Choroid plexus epithelial cell (primary cell): ENCODE measurements at regions not wholly inside any gene's neighbourhood (a gene's known extent, or its start where the extent isn't known, plus 50 kb on each side); places are given as distances from the start of the nearest gene placed in this dataset.

Experiments
- DNase-seq: peaks from one replicate; pipeline ENCODE4 v3.0.0-alpha.2; 2010; ENCODE audit warnings: low read depth
- H3K4me3 ChIP-seq: 2 replicates; pipeline ENCODE4 v1.5.1; 2011; ENCODE audit warnings: low read depth, mild to moderate bottlenecking, control low read depth, low read length, moderate library complexity
- TF ChIP-seq, protein P1 (sequence below): conservative IDR thresholded peaks from 2 replicates; pipeline ENCODE4 v1.5.1; 2011; ENCODE audit warnings: low read depth, mild to moderate bottlenecking, control low read depth, inconsistent platforms, low read length, moderate library complexity

DNA sequence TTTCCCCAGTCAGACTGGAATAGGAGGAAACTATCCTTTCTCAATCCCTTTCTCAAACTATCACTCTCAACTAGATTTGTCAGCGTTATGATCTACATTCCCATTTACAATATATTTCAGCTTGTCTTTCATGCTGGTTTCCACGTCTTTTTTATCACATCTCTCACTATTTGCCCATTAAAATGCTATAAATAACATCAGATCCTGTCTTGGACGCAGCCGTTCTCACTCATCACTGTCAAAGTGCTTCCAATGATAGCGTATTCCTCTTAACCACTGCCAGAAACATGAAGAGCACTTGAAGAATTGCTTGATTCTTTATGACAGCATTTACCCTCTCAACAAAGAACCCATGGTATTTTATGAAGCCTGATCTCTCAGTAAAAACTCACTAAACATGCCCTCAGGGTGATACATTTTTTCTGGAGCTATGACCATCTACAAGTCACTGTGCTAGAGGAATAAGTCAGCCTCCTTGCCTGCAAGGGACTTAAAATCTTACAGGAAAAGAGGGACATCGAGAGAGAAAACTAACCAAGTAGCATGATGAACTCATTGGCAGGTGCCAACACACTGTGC is 205.6 kb upstream of the PFKP start:
- H3K4me3 ChIP-seq, result no peak overlapping the region
- TF ChIP-seq, protein P1, sequence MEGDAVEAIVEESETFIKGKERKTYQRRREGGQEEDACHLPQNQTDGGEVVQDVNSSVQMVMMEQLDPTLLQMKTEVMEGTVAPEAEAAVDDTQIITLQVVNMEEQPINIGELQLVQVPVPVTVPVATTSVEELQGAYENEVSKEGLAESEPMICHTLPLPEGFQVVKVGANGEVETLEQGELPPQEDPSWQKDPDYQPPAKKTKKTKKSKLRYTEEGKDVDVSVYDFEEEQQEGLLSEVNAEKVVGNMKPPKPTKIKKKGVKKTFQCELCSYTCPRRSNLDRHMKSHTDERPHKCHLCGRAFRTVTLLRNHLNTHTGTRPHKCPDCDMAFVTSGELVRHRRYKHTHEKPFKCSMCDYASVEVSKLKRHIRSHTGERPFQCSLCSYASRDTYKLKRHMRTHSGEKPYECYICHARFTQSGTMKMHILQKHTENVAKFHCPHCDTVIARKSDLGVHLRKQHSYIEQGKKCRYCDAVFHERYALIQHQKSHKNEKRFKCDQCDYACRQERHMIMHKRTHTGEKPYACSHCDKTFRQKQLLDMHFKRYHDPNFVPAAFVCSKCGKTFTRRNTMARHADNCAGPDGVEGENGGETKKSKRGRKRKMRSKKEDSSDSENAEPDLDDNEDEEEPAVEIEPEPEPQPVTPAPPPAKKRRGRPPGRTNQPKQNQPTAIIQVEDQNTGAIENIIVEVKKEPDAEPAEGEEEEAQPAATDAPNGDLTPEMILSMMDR, result no peak
- DNase-seq, result no peak

- no peak for DNase-seq
- H3K4me3 ChIP-seq, result no peak overlapping the region
- TF ChIP-seq, protein P1, result no peak
Observed at GRCh38 chr10:2858452-2858851, 208.9 kb upstream of the PFKP start.

DNA sequence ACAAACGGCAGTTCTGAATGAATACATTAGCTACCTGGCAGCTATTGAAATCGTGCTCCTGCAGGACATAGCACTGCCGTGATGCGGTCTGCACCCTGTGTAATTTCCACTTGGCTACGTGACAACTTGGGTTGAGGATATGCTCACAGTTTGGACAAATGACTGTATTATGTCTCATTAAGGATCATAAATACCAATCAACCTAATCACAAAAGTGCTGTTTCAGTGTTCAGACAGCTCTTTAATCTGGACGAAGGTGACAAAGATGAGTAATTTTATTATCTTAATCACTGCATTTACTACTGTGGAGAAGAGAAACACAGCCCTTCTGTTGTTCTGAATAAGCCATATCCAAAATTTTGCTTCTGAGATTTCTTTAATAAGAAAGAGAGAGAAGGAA is 210.8 kb upstream of the PFKP start:
- TF ChIP-seq, protein P1, result no peak
- H3K4me3 ChIP-seq, result no peak overlapping the region
- no peak for DNase-seq

- TF ChIP-seq, protein P1, result no peak
- DNase-seq, result no peak
- no peak overlapping the region for H3K4me3 ChIP-seq
Observed at GRCh38 chr10:2852574-2853323, 214.6 kb upstream of the PFKP start.

DNA sequence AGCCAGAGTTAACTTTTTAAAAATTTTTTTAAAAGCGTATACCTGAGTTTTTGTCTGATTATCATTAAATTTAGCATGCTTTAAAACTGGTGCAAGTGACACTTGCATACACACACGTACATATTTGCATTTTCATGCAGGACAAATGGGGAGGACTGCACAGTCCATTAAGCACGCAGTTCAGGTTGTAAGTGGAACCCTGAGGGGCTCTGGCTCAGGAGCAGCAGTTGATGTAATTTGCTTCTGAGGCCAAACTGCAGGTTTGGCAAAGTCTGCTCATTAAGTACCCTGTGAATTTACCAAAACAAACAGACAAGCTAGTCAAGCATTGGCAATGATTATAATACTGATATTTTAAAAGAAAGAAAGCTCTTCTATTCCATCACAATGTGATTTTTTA is 215.8 kb upstream of the PFKP start:
- no peak overlapping the region for H3K4me3 ChIP-seq
- DNase-seq, result no peak
- TF ChIP-seq, protein P1, result no peak

DNA sequence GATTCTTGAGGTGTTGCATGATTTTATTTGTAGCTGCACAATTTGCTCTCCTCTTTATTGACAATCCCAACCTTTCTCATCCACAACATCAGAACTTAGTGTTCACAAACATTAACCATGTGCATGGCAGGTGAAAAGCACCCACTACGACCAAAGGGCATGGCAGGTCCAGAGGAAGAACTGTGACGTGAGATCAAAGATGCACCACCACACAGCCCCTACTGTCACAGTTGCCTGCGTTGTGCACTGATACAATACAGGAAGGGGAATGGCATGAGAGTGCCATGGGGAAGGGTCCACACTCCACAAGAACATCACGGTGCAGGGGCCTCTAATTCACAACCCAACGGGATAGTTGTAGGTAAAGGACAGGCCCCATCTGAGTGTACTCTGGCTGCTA is 217.1 kb upstream of the PFKP start:
- DNase-seq, result no peak
- TF ChIP-seq, protein P1, result no peak
- H3K4me3 ChIP-seq, result no peak overlapping the region

GRCh38 chr10:2844925-2845324 is 222.4 kb upstream of the PFKP start:
- DNase-seq, result no peak
- TF ChIP-seq, protein P1, result no peak
- no peak overlapping the region for H3K4me3 ChIP-seq
